ENCODE measurements at regions not wholly inside any gene's neighbourhood (a gene's known extent, or its start where the extent isn't known, plus 50 kb on each side); places are given as distances from the start of the nearest gene placed in this dataset.

DNA sequence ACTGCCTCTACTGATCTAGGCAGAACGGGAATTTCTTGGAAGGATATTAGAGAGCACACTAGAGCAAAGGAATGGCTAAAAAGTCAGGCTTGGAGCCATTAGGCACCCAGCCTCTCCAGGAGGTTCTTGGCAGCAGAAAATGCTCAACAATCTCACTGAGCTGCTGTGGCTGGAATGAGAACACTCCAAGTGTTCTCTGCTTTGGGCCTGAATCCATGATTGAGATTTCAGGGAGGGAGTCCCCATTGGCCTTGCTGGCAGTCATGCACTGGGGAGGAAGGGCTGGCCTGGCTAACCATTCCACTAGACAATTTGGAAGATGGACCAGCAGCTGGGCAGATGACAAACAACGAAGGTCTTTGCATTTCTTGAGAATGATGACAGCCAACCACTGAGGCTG lies 362.6 kb downstream of the SHQ1 start:
- TF ChIP-seq, protein P1, sequence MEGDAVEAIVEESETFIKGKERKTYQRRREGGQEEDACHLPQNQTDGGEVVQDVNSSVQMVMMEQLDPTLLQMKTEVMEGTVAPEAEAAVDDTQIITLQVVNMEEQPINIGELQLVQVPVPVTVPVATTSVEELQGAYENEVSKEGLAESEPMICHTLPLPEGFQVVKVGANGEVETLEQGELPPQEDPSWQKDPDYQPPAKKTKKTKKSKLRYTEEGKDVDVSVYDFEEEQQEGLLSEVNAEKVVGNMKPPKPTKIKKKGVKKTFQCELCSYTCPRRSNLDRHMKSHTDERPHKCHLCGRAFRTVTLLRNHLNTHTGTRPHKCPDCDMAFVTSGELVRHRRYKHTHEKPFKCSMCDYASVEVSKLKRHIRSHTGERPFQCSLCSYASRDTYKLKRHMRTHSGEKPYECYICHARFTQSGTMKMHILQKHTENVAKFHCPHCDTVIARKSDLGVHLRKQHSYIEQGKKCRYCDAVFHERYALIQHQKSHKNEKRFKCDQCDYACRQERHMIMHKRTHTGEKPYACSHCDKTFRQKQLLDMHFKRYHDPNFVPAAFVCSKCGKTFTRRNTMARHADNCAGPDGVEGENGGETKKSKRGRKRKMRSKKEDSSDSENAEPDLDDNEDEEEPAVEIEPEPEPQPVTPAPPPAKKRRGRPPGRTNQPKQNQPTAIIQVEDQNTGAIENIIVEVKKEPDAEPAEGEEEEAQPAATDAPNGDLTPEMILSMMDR (IDR thresholded peaks at IDR 0.05), result no peak
- TF ChIP-seq POLR2AphosphoS5 (IDR thresholded peaks at IDR 0.05; ENCODE audit: low read depth, low read length) (no peak), REST (IDR thresholded peaks at IDR 0.05; ENCODE audit: insufficient read depth in 1 of 2, low read depth in 2 of 2, low read length in 1 of 2) (no peak), TCF7L2 (IDR thresholded peaks at IDR 0.05; ENCODE audit: low read depth, low read length) (no peak)
